A549 (cell line): ENCODE measurements at regions not wholly inside any gene's neighbourhood (a gene's known extent, or its start where the extent isn't known, plus 50 kb on each side); places are given as distances from the start of the nearest gene placed in this dataset.

Experiments
- ATAC-seq, 2 experiments: fragments of 200-7000 bp in 1 of 2; fragments of >200 bp in 1 of 2; cut with Nextera tagmentation in 1 of 2; cut with Tn5 transposase in 1 of 2; 3 replicates each; pipeline versions ENCODE4 v1.8.0 to v1.9.1; 2018 to 2020; ENCODE audit warnings: mild to moderate bottlenecking in 1 of 2, moderate library complexity in 1 of 2
- CTCF ChIA-PET: fragments of 300-600 bp; sonication (Branson Sonifier 250); formaldehyde crosslinking; extraction: SDS; loops from one replicate; lab custom pipeline; 2021; ENCODE audit warnings: antibody characterized with exemption, inconsistent platforms; lab: Yijun Ruan, JAX
- POLR2A ChIA-PET: fragments of 350-600 bp; formaldehyde crosslinking; extraction: SDS; loops from one replicate; lab custom pipeline; 2021; ENCODE audit warnings: antibody characterized with exemption, inconsistent platforms; lab: Yijun Ruan, JAX
- DNase-seq, 2 experiments: peaks; one replicate each; pipeline versions ENCODE4 v3.0.0 to v3.0.0-alpha.2; 2011 to 2016; ENCODE audit warnings: low read depth in 1 of 2, low spot score in 1 of 2
- FAIRE-seq: peaks from 2 replicates; lab custom pipeline; 2011; peaks lifted over from hg19 to GRCh38; lab: Jason Lieb, UNC
- H3K27ac ChIP-seq, 2 experiments: fragments of >200 bp; sonication (Bioruptor Twin); formaldehyde crosslinking; 3 replicates each; pipeline ENCODE4 v1.5.1; 2016 to 2017
- H3K4me1 ChIP-seq: fragments of >200 bp; sonication (Bioruptor Twin); formaldehyde crosslinking; 3 replicates; pipeline ENCODE4 v1.6.1; 2016
- H3K4me2 ChIP-seq: fragments of >200 bp; sonication (Bioruptor Twin); formaldehyde crosslinking; 3 replicates; pipeline ENCODE4 v1.6.1; 2016
- H3K4me3 ChIP-seq: fragments of >200 bp; sonication (Bioruptor Twin); formaldehyde crosslinking; 3 replicates; pipeline ENCODE4 v1.5.1; 2016
- H3K9me3 ChIP-seq: fragments of >200 bp; sonication (Bioruptor Twin); formaldehyde crosslinking; 3 replicates; pipeline ENCODE4 v1.6.1; 2016
- BCL3 ChIP-seq: fragments of >200 bp; sonication (Bioruptor Twin); formaldehyde crosslinking; IDR thresholded peaks from 3 replicates; pipeline ENCODE4 v1.6.1; 2016
- CHD2 ChIP-seq: fragments of 150-350 bp; IDR thresholded peaks from 2 replicates; pipeline ENCODE4 v1.6.1; 2014; ENCODE audit warnings: low read length; ENCODE audit not compliant: partially characterized antibody
- E2F6 ChIP-seq: IDR thresholded peaks from 2 replicates; pipeline ENCODE4 v1.6.1; 2012; ENCODE audit warnings: low read depth, borderline replicate concordance
- EHF ChIP-seq: fragments of 250-450 bp; sonication (Bioruptor Pico); IDR thresholded peaks from 2 replicates; pipeline ENCODE4 v1.5.0; 2020; ENCODE audit warnings: mild to moderate bottlenecking
- ELK1 ChIP-seq: fragments of 150-350 bp; IDR thresholded peaks from 2 replicates; pipeline ENCODE4 v1.6.1; 2014; ENCODE audit warnings: low read depth, mild to moderate bottlenecking, low read length
- EP300 ChIP-seq, 2 experiments: fragments of >200 bp; sonication (Bioruptor Twin); formaldehyde crosslinking; IDR thresholded peaks; 2 replicates in 1 of 2; 3 replicates in 1 of 2; pipeline ENCODE4 v1.6.1; 2016 to 2017
- FOSL2 ChIP-seq, 2 experiments: fragments of 450-650 bp in 1 of 2; fragments of >200 bp in 1 of 2; sonication (Bioruptor Twin) in 1 of 2; formaldehyde crosslinking; IDR thresholded peaks; 2 replicates each; pipeline versions ENCODE4 v1.5.0 to v1.6.1; 2016 to 2020; ENCODE audit warnings: mild to moderate bottlenecking in 1 of 2, moderate library complexity in 1 of 2
- FOXS1 ChIP-seq: fragments of 250-450 bp; sonication (Bioruptor Pico); IDR thresholded peaks from 2 replicates; pipeline ENCODE4 v1.5.0; 2020; ENCODE audit warnings: mild to moderate bottlenecking, moderate library complexity
- HEYL ChIP-seq: fragments of 250-450 bp; sonication (Bioruptor Pico); IDR thresholded peaks from 2 replicates; pipeline ENCODE4 v1.8.0; 2021; ENCODE audit warnings: mild to moderate bottlenecking, moderate library complexity
- HMGXB4 ChIP-seq: fragments of 250-450 bp; sonication (Bioruptor Pico); IDR thresholded peaks from 2 replicates; pipeline ENCODE4 v1.5.0; 2021; ENCODE audit warnings: mild to moderate bottlenecking, moderate library complexity, borderline replicate concordance
- HOXA7 ChIP-seq: fragments of 250-450 bp; sonication (Bioruptor Pico); IDR thresholded peaks from 2 replicates; pipeline ENCODE4 v1.5.0; 2020; ENCODE audit warnings: mild to moderate bottlenecking, moderate library complexity
- HOXB5 ChIP-seq: fragments of 250-450 bp; sonication (Bioruptor Pico); IDR thresholded peaks from 2 replicates; pipeline ENCODE4 v1.5.0; 2020; ENCODE audit warnings: mild to moderate bottlenecking, moderate library complexity
- KDM1A ChIP-seq: fragments of 200-600 bp; sonication (generic); IDR thresholded peaks from 2 replicates; pipeline ENCODE4 v1.6.1; 2016; ENCODE audit warnings: low read depth, mild to moderate bottlenecking
- NPAS2 ChIP-seq: fragments of 250-450 bp; sonication (Bioruptor Pico); IDR thresholded peaks from 2 replicates; pipeline ENCODE4 v1.8.0; 2022; ENCODE audit warnings: mild to moderate bottlenecking, moderate library complexity, borderline replicate concordance
- POLR2A ChIP-seq: IDR thresholded peaks from 2 replicates; pipeline ENCODE4 v1.6.1; 2012; ENCODE audit warnings: mild to moderate bottlenecking, low read length
- RCOR1 ChIP-seq: fragments of 150-350 bp; IDR thresholded peaks from 2 replicates; pipeline ENCODE4 v1.6.1; 2014; ENCODE audit warnings: antibody characterized with exemption, low read length, low read depth
- TFCP2L1 ChIP-seq: fragments of 250-450 bp; sonication (Bioruptor Pico); IDR thresholded peaks from 2 replicates; pipeline ENCODE4 v1.5.0; 2021; ENCODE audit warnings: mild to moderate bottlenecking
- ZC3H11A ChIP-seq: fragments of 450-650 bp; IDR thresholded peaks from 2 replicates; pipeline ENCODE4 v1.6.1; 2014; ENCODE audit warnings: antibody characterized with exemption, mild to moderate bottlenecking
- ZNF302 ChIP-seq: fragments of 250-450 bp; sonication (Bioruptor Pico); IDR thresholded peaks from 2 replicates; pipeline ENCODE4 v1.9.0; 2021; ENCODE audit warnings: inconsistent platforms, mild to moderate bottlenecking, moderate library complexity
- ZSCAN20 ChIP-seq: fragments of 250-450 bp; sonication (Bioruptor Pico); IDR thresholded peaks from 2 replicates; pipeline ENCODE4 v1.8.0; 2022; ENCODE audit warnings: mild to moderate bottlenecking, moderate library complexity
- WGBS: methylation state at CpG from one replicate; pipeline ENCODE4 v1.1.6; 2017; ENCODE audit errors: missing lambda C conversion rate; 5-methylcytosine and 5-hydroxymethylcytosine counted together

GRCh38 chr3:124147429-124147828, 155.5 kb upstream of the ROPN1 start (continued):
- no peak for TF ChIP-seq HMGXB4 (CRISPR knock-in tag)
- no peak for TF ChIP-seq RCOR1
- TF ChIP-seq POLR2A = no peak

GRCh38 chr3:124147946-124148345, 156.0 kb upstream of the ROPN1 start:
- Histone ChIP-seq H3K4me3 (no peak overlapping the region), H3K9me3 (no peaks in the 10 kb centered on the region), H3K4me2 (no peak overlapping the region), H3K4me1 (no peaks in the 10 kb centered on the region), H3K27ac (no peak overlapping the region)
- ChIA-PET CTCF (no interaction called here), POLR2A (no interaction called here)
- 31% methylated on average over 2 of the region's 2 CpGs for WGBS
- TF ChIP-seq HOXA7 (CRISPR knock-in tag) = no peak
- no peak for TF ChIP-seq FOXS1
- no peak for TF ChIP-seq KDM1A
- no peak for TF ChIP-seq ZC3H11A
- TF ChIP-seq EHF (CRISPR knock-in tag) = no peak
- no peak for TF ChIP-seq HOXB5 (CRISPR knock-in tag)
- TF ChIP-seq POLR2A = no peak
- no peak for TF ChIP-seq FOSL2 (IDR thresholded peaks at IDR 0.05)
- no peak for TF ChIP-seq FOSL2 (CRISPR knock-in tag; IDR thresholded peaks at IDR 0.05)
- TF ChIP-seq HMGXB4 (CRISPR knock-in tag) = no peak
- no peak for TF ChIP-seq EP300 (IDR thresholded peaks at IDR 0.05)
- no peak for TF ChIP-seq CHD2
- TF ChIP-seq E2F6 = no peak
- TF ChIP-seq ELK1 = no peak
- no peak for TF ChIP-seq RCOR1
- TF ChIP-seq HEYL (CRISPR knock-in tag) = no peak
- no peak for TF ChIP-seq ZSCAN20 (CRISPR knock-in tag)
- TF ChIP-seq ZNF302 = no peak
- TF ChIP-seq TFCP2L1 (CRISPR knock-in tag) = no peak
- ATAC-seq = no peak
- no peak for FAIRE-seq
- DNase-seq = no peak

- no peak for ATAC-seq
- FAIRE-seq = no peak
These were observed 157.2 kb upstream of the ROPN1 start for GRCh38 chr3:124149081-124149480.

More at GRCh38 chr3:124149081-124149480, 157.2 kb upstream of the ROPN1 start:
- no peaks in the 10 kb centered on the region for H3K4me1 ChIP-seq
- TF ChIP-seq KDM1A (no peak), ZSCAN20 (CRISPR knock-in tag) (no peak), BCL3 (no peak), NPAS2 (no peak)
- POLR2A ChIA-PET = no interaction called here
- WGBS = 62% methylated on average over 1 of the region's 1 CpG
- H3K9me3 ChIP-seq = no peaks in the 10 kb centered on the region
- no peak overlapping the region for H3K4me3 ChIP-seq
- no peak overlapping the region for H3K27ac ChIP-seq
- DNase-seq = no peak
- CTCF ChIA-PET = no interaction called here
- H3K4me2 ChIP-seq = no peak overlapping the region
